ENCODE measurements at regions not wholly inside any gene's neighbourhood (a gene's known extent, or its start where the extent isn't known, plus 50 kb on each side); places are given as distances from the start of the nearest gene placed in this dataset.

DNA sequence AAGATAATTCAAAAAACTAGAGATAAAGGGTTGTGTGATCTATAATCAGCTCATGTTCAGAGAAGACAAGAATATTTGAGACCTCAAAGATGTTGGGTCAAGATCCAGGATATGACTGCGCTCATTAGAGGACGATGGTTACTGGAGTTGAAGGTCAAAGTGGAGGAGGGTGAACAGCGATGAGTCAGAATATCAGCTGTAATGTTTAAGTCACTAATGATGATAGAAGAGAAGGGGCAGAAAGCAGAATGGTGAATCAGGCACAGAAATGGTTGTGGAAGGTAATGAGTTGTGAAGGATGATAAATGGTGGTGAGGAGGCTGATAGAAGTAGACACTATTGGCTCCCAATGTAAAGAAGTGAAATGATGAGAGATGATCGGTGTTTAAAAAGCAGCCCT lies 540.3 kb downstream of the INHBA start:
- Mint-ChIP-seq H3K27ac (no peak overlapping the region), H3K36me3 (no peaks in the 10 kb centered on the region), H3K9me3 (ENCODE audit: low read depth) (peaks cover 3% of the 10 kb centered on the region), H3K4me1 (no peaks in the 10 kb centered on the region), H3K27me3 (no peaks in the 10 kb centered on the region), H3K4me3 (no peak overlapping the region)
- CTCF ChIA-PET = interaction anchor here (1.4 kb wide), 1 partner anchor 13 kb away, joined by 3 read pairs; no protein-coding TSS in a partner anchor
- DNase-seq = no peak
- ATAC-seq = no peak

- CTCF ChIA-PET = interaction anchor here (1.4 kb wide), 1 partner anchor 14 kb away, joined by 3 read pairs; no protein-coding TSS in a partner anchor
- Mint-ChIP-seq H3K36me3 (no peaks in the 10 kb centered on the region), H3K4me1 (no peaks in the 10 kb centered on the region), H3K27me3 (no peaks in the 10 kb centered on the region), H3K9me3 (ENCODE audit: low read depth) (no peaks in the 10 kb centered on the region), H3K27ac (no peak overlapping the region), H3K4me3 (no peak overlapping the region)
- DNase-seq (no peak), ATAC-seq (no peak)
Observed at GRCh38 chr7:41161041-41161587, 541.8 kb downstream of the INHBA start.

DNA sequence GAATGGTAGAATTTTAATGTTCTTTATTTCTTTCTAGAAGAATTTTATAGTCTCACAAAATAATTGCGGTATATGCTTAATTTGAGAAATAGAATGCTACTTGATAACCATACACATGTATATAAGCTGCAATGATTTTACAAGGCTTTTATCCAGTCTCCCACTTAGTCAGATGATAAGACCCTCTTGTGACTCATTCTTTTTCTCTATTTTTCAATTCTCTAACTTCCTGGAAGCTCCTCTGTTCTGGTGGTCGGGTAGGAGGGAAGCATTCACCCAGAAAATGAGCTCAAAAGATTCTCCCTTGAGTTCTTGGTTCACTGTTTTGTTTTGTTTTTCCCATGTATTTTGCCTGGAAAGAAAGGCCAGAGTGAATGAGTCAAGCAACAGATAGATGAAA lies 546.6 kb downstream of the INHBA start:
- CTCF ChIA-PET = no interaction called here
- H3K4me3 Mint-ChIP-seq = no peak overlapping the region
- DNase-seq (no peak), ATAC-seq (no peak)
- no peaks in the 10 kb centered on the region for H3K4me1 Mint-ChIP-seq
- H3K9me3 Mint-ChIP-seq (ENCODE audit: low read depth) = peaks cover 3% of the 10 kb centered on the region
- H3K36me3 Mint-ChIP-seq = no peaks in the 10 kb centered on the region
- no peak overlapping the region for H3K27ac Mint-ChIP-seq
- H3K27me3 Mint-ChIP-seq = no peaks in the 10 kb centered on the region

- H3K36me3 Mint-ChIP-seq = no peaks in the 10 kb centered on the region
- H3K9me3 Mint-ChIP-seq (ENCODE audit: low read depth) = peaks cover 3% of the 10 kb centered on the region
- no peak overlapping the region for H3K4me3 Mint-ChIP-seq
- no peak overlapping the region for H3K27ac Mint-ChIP-seq
- H3K4me1 Mint-ChIP-seq = no peaks in the 10 kb centered on the region
- ATAC-seq (no peak), DNase-seq (no peak)
- CTCF ChIA-PET = no interaction called here
- H3K27me3 Mint-ChIP-seq = no peaks in the 10 kb centered on the region
Observed at GRCh38 chr7:41153268-41153667, 549.6 kb downstream of the INHBA start.

DNA sequence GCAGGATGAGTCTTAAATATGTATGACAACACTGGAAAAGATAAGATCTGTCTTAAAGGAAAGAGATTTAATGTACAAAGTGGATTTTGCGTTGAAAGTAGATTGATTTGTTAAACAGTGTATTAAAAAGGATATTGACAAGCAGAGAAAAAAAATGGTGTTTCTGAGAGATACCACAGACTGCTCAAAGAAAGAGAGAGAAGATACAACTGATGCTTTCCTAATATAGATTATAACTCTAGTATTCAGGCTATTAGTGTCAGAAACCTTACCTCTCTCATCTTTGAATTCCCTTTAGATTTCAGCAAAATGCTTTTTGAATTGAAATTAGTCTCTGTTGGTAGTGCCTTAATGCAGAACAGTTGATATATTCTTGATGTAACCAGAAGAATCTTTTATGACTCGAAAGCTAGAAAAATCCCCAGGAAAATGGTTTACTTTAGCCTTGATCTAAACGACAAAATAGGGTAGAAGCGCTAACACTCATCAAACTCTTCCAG lies 550.7 kb downstream of the INHBA start:
- no peaks in the 10 kb centered on the region for H3K36me3 Mint-ChIP-seq
- H3K4me3 Mint-ChIP-seq = no peak overlapping the region
- H3K27me3 Mint-ChIP-seq = no peaks in the 10 kb centered on the region
- ATAC-seq = no peak
- peaks cover 3% of the 10 kb centered on the region for H3K9me3 Mint-ChIP-seq (ENCODE audit: low read depth)
- no peak for DNase-seq
- H3K27ac Mint-ChIP-seq = no peak overlapping the region
- CTCF ChIA-PET = no interaction called here
- no peaks in the 10 kb centered on the region for H3K4me1 Mint-ChIP-seq

DNA sequence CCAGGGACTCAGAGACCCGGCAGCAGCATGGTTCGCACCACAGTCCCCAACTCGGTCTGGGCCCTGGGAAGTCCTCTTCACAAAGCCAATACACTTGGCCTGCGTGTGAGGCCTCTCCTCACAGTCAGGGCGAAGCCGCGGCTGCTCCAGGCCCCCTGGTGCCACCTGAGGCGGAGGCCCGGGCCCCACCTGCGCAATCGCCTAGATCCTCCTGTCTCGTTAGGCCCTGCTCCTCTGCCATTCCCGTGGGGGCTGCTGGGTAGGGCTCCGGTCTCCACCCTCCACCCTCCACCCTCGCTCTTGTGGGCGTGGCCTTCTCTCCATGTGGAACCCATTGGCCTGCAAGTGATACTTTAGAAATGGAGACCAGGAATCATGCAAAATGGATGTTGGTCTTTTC lies 553.3 kb downstream of the INHBA start:
- CTCF ChIA-PET = no interaction called here
- Mint-ChIP-seq H3K27me3 (no peaks in the 10 kb centered on the region), H3K4me3 (no peak overlapping the region), H3K36me3 (no peaks in the 10 kb centered on the region), H3K9me3 (ENCODE audit: low read depth) (peaks cover 3% of the 10 kb centered on the region), H3K4me1 (no peaks in the 10 kb centered on the region), H3K27ac (no peak overlapping the region)
- DNase-seq = no peak
- no peak for ATAC-seq

GRCh38 chr7:41148521-41148951 lies 554.4 kb downstream of the INHBA start:
- Mint-ChIP-seq H3K27me3 (no peaks in the 10 kb centered on the region), H3K36me3 (no peaks in the 10 kb centered on the region), H3K9me3 (ENCODE audit: low read depth) (peaks cover 3% of the 10 kb centered on the region), H3K4me1 (no peaks in the 10 kb centered on the region), H3K4me3 (no peak overlapping the region), H3K27ac (no peak overlapping the region)
- no peak for ATAC-seq
- no peak for DNase-seq
- CTCF ChIA-PET = no interaction called here

DNA sequence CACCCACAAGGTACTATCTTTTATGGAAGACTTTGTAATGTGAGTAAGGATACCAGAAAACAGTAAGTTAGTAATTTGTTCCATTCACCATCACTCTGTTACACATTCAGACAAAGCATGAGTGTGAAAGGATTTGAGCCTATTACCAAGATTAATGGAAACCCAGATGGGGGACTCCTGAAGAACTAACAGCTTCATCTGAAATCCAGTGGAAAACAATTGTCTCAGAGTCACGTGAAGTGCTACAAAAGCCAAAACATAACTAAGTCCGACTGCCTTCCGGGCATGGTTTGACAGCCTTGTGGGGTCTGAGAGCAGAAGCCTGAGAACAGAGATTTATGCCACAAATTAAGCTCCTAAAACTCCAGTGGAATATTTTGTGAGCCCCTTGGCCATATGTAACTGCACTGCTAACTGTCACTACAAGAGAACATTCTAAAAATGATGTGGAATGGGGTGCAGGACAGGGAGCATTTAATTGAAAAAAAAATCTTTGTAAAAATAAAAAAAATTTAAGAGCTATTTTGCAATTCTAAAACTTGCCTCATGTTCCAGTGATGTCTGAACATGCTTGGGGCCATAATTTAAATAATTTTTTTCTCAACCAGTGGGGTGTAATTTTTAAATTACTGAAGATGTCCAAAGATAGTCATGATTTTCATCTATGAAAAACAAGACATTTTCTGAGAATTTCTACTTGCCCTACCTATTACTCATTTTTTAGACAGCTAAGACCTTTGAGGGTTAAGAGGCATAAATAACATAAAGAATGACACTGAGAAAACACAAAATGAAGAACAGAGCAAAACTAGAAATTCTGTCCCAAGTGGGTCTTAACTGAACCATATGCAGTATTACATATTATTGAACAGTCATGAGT lies 555.0 kb downstream of the INHBA start:
- no peak overlapping the region for H3K27ac Mint-ChIP-seq
- CTCF ChIA-PET = no interaction called here
- H3K4me3 Mint-ChIP-seq = no peak overlapping the region
- no peaks in the 10 kb centered on the region for H3K36me3 Mint-ChIP-seq
- H3K9me3 Mint-ChIP-seq (ENCODE audit: low read depth) = peaks cover 3% of the 10 kb centered on the region
- no peak for ATAC-seq
- no peaks in the 10 kb centered on the region for H3K27me3 Mint-ChIP-seq
- H3K4me1 Mint-ChIP-seq = no peaks in the 10 kb centered on the region
- DNase-seq = no peak

GRCh38 chr7:41146429-41146828 lies 556.5 kb downstream of the INHBA start:
- H3K36me3 Mint-ChIP-seq = no peaks in the 10 kb centered on the region
- H3K4me1 Mint-ChIP-seq = no peaks in the 10 kb centered on the region
- DNase-seq (no peak), ATAC-seq (no peak)
- CTCF ChIA-PET = no interaction called here
- H3K27me3 Mint-ChIP-seq = no peaks in the 10 kb centered on the region
- H3K27ac Mint-ChIP-seq = no peak overlapping the region
- H3K4me3 Mint-ChIP-seq = no peak overlapping the region
- H3K9me3 Mint-ChIP-seq (ENCODE audit: low read depth) = peaks cover 3% of the 10 kb centered on the region

- DNase-seq (no peak), ATAC-seq (no peak)
- Mint-ChIP-seq H3K4me1 (no peaks in the 10 kb centered on the region), H3K27ac (no peak overlapping the region), H3K9me3 (ENCODE audit: low read depth) (peaks cover 3% of the 10 kb centered on the region), H3K27me3 (no peaks in the 10 kb centered on the region), H3K36me3 (no peaks in the 10 kb centered on the region), H3K4me3 (no peak overlapping the region)
- CTCF ChIA-PET = no interaction called here
Observed at GRCh38 chr7:41145656-41146055, 557.2 kb downstream of the INHBA start.

DNA sequence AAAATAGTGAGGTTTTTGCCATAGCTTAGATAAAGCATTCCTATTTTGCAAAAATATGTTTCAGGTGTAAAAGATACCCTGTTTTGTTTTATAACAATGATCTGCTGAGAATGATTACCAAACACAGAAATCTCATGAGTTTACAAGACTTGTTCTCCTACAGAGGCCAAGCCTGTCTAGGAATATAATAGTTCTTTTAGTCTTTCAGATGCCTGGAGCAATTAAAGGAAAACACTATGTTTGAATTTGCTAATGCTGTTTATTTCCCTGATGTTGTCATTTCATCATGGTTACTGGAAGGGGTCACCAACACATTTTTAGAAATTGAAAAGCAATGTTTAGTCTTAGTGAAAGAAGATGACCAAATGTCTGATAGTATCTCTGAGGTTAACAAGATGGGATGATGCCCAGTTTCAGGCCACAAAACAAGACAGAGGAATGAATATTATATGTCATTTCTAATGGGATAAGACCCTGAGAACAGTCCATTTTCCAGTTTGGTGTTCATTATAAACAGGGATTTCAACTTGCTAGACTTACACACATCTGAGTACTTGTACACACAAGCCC lies 559.9 kb downstream of the INHBA start:
- DNase-seq (no peak), ATAC-seq (no peak)
- Mint-ChIP-seq H3K27me3 (no peaks in the 10 kb centered on the region), H3K9me3 (ENCODE audit: low read depth) (peaks cover 6% of the 10 kb centered on the region), H3K4me1 (no peaks in the 10 kb centered on the region), H3K4me3 (no peak overlapping the region), H3K27ac (no peak overlapping the region), H3K36me3 (no peaks in the 10 kb centered on the region)
- CTCF ChIA-PET = no interaction called here

DNA sequence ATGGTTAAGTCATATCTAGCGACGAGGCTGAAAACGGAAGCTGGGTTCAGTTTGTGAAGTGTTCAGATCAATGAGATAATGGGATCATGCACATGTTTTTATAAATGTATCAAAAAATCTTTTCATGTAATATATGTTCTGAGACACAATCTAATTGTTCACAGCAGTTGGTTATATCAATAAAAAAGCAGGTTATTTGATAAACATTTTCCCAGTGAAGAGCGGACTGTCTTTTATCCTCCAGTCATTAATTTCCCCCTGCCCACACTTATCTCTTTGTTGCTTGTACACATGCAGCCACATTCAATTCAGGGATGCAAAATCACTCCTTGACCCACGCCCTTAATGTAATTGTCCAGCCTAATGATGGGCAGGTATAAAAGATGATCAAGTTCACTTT lies 563.1 kb downstream of the INHBA start:
- peaks cover 5% of the 10 kb centered on the region for H3K9me3 Mint-ChIP-seq (ENCODE audit: low read depth)
- no peaks in the 10 kb centered on the region for H3K27me3 Mint-ChIP-seq
- H3K4me1 Mint-ChIP-seq = no peaks in the 10 kb centered on the region
- H3K27ac Mint-ChIP-seq = no peak overlapping the region
- CTCF ChIA-PET = no interaction called here
- no peak overlapping the region for H3K4me3 Mint-ChIP-seq
- no peak for ATAC-seq
- no peaks in the 10 kb centered on the region for H3K36me3 Mint-ChIP-seq
- DNase-seq = no peak

GRCh38 chr7:41136551-41136950 lies 566.3 kb downstream of the INHBA start:
- H3K4me1 Mint-ChIP-seq = no peaks in the 10 kb centered on the region
- no peak overlapping the region for H3K27ac Mint-ChIP-seq
- ATAC-seq = no peak
- no peaks in the 10 kb centered on the region for H3K27me3 Mint-ChIP-seq
- no peaks in the 10 kb centered on the region for H3K36me3 Mint-ChIP-seq
- H3K9me3 Mint-ChIP-seq (ENCODE audit: low read depth) = peaks cover 8% of the 10 kb centered on the region
- no peak overlapping the region for H3K4me3 Mint-ChIP-seq
- CTCF ChIA-PET = no interaction called here
- DNase-seq = no peak

GRCh38 chr7:41135511-41135910 lies 567.4 kb downstream of the INHBA start:
- Mint-ChIP-seq H3K27me3 (no peaks in the 10 kb centered on the region), H3K4me1 (no peaks in the 10 kb centered on the region), H3K36me3 (no peaks in the 10 kb centered on the region), H3K4me3 (no peak overlapping the region), H3K27ac (no peak overlapping the region), H3K9me3 (ENCODE audit: low read depth) (peaks cover 8% of the 10 kb centered on the region)
- no peak for ATAC-seq
- no peak for DNase-seq
- CTCF ChIA-PET = no interaction called here

Measured in activated CD8-positive, alpha-beta memory T cell treated with anti-CD3 and anti-CD28 coated beads, Interleukin-2, amount 10 ng/mL, durations not matched to agents 7 days and 5 days (primary cell).